PC-3 (cell line): ENCODE measurements at regions not wholly inside any gene's neighbourhood (a gene's known extent, or its start where the extent isn't known, plus 50 kb on each side); places are given as distances from the start of the nearest gene placed in this dataset.
A peak's percentile ranks its signal among the peaks of the same experiment; 100 is the strongest.

Source experiments
- ATAC-seq: fragments of 200-7000 bp; cut with Tn5 transposase; 2 replicates; pipeline ENCODE4 v1.9.1; 2020; ENCODE audit warnings: mild to moderate bottlenecking, moderate library complexity
- BruUV-seq: library from RNA; stranded (reverse); fragments of 400-500 nt; replicated peaks from 2 replicates; lab custom pipeline; 2021; lab: Mats Ljungman, UMichigan
- CTCF ChIA-PET: fragments of 300-600 bp; sonication (Branson Sonifier 250); formaldehyde crosslinking; loops from one replicate; lab custom pipeline; 2022; ENCODE audit warnings: antibody characterized with exemption; lab: Charles Lee
- POLR2A ChIA-PET: fragments of 300-600 bp; sonication (Branson Sonifier 250); formaldehyde crosslinking; loops from one replicate; lab custom pipeline; 2022; ENCODE audit warnings: antibody characterized with exemption; ENCODE audit not compliant: unreplicated experiment; lab: Charles Lee
- DNase-seq: peaks from one replicate; pipeline ENCODE4 v3.0.0-alpha.2; 2015
- H2AFZ ChIP-seq: fragments of 300-600 bp; sonication (generic); 2 replicates; pipeline ENCODE4 v1.6.0; 2016; ENCODE audit warnings: antibody characterized with exemption, low read length
- H3F3A ChIP-seq: fragments of 300-600 bp; sonication (generic); one replicate; pipeline ENCODE4 v1.6.0; 2017; ENCODE audit warnings: antibody characterized with exemption, low read length, control low read depth, mild to moderate bottlenecking; ENCODE audit not compliant: unreplicated experiment
- H3K27ac ChIP-seq: fragments of 300-600 bp; sonication (generic); 2 replicates; pipeline ENCODE4 v1.5.1; 2016; ENCODE audit warnings: mild to moderate bottlenecking, low read length
- H3K27me3 ChIP-seq: fragments of 300-600 bp; sonication (generic); 2 replicates; pipeline ENCODE4 v1.6.1; 2016; ENCODE audit warnings: low read length, mixed read lengths
- H3K36me3 ChIP-seq: fragments of 300-600 bp; sonication (generic); 2 replicates; pipeline ENCODE4 v1.6.1; 2016; ENCODE audit warnings: low read depth, mixed run types, low read length, mixed read lengths
- H3K4me1 ChIP-seq: fragments of 300-600 bp; sonication (generic); 2 replicates; pipeline ENCODE4 v1.5.1; 2016; ENCODE audit warnings: low read length; ENCODE audit not compliant: insufficient read depth
- H3K4me2 ChIP-seq: fragments of 300-600 bp; sonication (generic); 2 replicates; pipeline ENCODE4 v1.6.0; 2016; ENCODE audit warnings: low read length
- H3K4me3 ChIP-seq: fragments of 300-600 bp; sonication (generic); 2 replicates; pipeline ENCODE4 v1.5.1; 2016; ENCODE audit warnings: mild to moderate bottlenecking, low read length, mixed read lengths
- H3K79me2 ChIP-seq: fragments of 300-600 bp; sonication (generic); 2 replicates; pipeline ENCODE4 v1.6.1; 2017; ENCODE audit warnings: low read length, mixed read lengths
- H3K9ac ChIP-seq: fragments of 300-600 bp; sonication (generic); 2 replicates; pipeline ENCODE4 v1.6.0; 2016; ENCODE audit warnings: mild to moderate bottlenecking, low read length
- H3K9me2 ChIP-seq: fragments of 300-600 bp; sonication (generic); replicated peaks from 2 replicates; pipeline ENCODE4 v1.6.1; 2016; ENCODE audit warnings: mixed run types, low read length, mixed read lengths
- H3K9me3 ChIP-seq: fragments of 300-600 bp; sonication (generic); 2 replicates; pipeline ENCODE4 v1.6.1; 2016; ENCODE audit warnings: low read length, mixed read lengths
- H4K20me1 ChIP-seq: fragments of 300-600 bp; sonication (generic); 2 replicates; pipeline ENCODE4 v1.6.1; 2016; ENCODE audit warnings: low read length, mixed read lengths
- CTCF ChIP-seq: fragments of 300-600 bp; sonication (generic); conservative IDR thresholded peaks from 2 replicates; pipeline ENCODE4 v1.5.1; 2017; ENCODE audit warnings: antibody characterized with exemption, low read depth, mild to moderate bottlenecking, low read length
- EZH2 ChIP-seq: fragments of 300-600 bp; sonication (generic); IDR thresholded peaks from one replicate; pipeline ENCODE4 v1.6.1; 2017; ENCODE audit warnings: antibody characterized with exemption, mild to moderate bottlenecking, low read length; ENCODE audit not compliant: unreplicated experiment
- EZH2phosphoT487 ChIP-seq: fragments of 300-600 bp; sonication (generic); IDR thresholded peaks from 2 replicates; pipeline ENCODE4 v1.6.1; 2018; ENCODE audit warnings: mild to moderate bottlenecking, antibody characterized with exemption, low read length, borderline replicate concordance
- intact Hi-C: fragments of 100-400 bp; cut with micrococcal nuclease; formaldehyde crosslinking; loops from 2 replicates; pipeline ENCODE4 v1.9.0; 2023

- TF ChIP-seq CTCF, result no peak
- no peak for TF ChIP-seq EZH2phosphoT487
- no peak for TF ChIP-seq EZH2
- Histone ChIP-seq H3K9ac (no peak overlapping the region), H3K9me2 (no peaks in the 10 kb centered on the region), H3K4me2 (no peak overlapping the region), H2AFZ (no peak overlapping the region), H4K20me1 (no peaks in the 10 kb centered on the region), H3K4me1 (peaks cover 23% of the 10 kb centered on the region), H3K4me3 (no peak overlapping the region), H3K27ac (no peak overlapping the region), H3K36me3 (no peaks in the 10 kb centered on the region; the same call in 1 of the 2 replicates), H3K27me3 (no peaks in the 10 kb centered on the region), H3F3A (no peaks in the 10 kb centered on the region), H3K9me3 (no peaks in the 10 kb centered on the region), H3K79me2 (peaks cover 13% of the 10 kb centered on the region)
- ATAC-seq, result no peak
- ChIA-PET POLR2A (no interaction called here), CTCF (no interaction called here)
- DNase-seq, result no peak
- intact Hi-C loops, result loop anchor here (5.0 kb wide), 1 partner anchor 138 kb away; no protein-coding TSS in a partner anchor
- no TSS peak for BruUV-seq
Measured at GRCh38 chr13:99030326-99030725, 52.5 kb upstream of the DOCK9 start.

GRCh38 chr13:99031832-99032231 lies 54.0 kb upstream of the DOCK9 start:
- Histone ChIP-seq H3K9me3 (no peaks in the 10 kb centered on the region), H3K79me2 (peaks cover 11% of the 10 kb centered on the region; the same call in 1 of the 2 replicates), H4K20me1 (no peaks in the 10 kb centered on the region), H3K9ac (no peak overlapping the region), H3K27ac (no peak overlapping the region), H3F3A (no peaks in the 10 kb centered on the region), H3K27me3 (no peaks in the 10 kb centered on the region), H3K4me1 (peaks cover 9% of the 10 kb centered on the region), H3K9me2 (no peaks in the 10 kb centered on the region), H3K4me2 (no peak overlapping the region), H3K4me3 (no peak overlapping the region), H3K36me3 (no peaks in the 10 kb centered on the region; the same call in 1 of the 2 replicates), H2AFZ (no peak overlapping the region)
- no peak for TF ChIP-seq EZH2
- no peak for TF ChIP-seq CTCF
- CTCF ChIA-PET, result interaction anchor here (1.2 kb wide), 1 partner anchor 162 kb away, joined by 4 read pairs; no protein-coding TSS in a partner anchor
- intact Hi-C loops, result loop anchor here (5.0 kb wide), 1 partner anchor 140 kb away; no protein-coding TSS in a partner anchor
- DNase-seq (peak; percentile 8), ATAC-seq (no peak)
- no TSS peak for BruUV-seq
- POLR2A ChIA-PET, result interaction anchor here (0.6 kb wide), 1 partner anchor 68 kb away, joined by 14 read pairs; no protein-coding TSS in a partner anchor

- H2AFZ ChIP-seq, result no peak overlapping the region
- H3K27me3 ChIP-seq, result no peaks in the 10 kb centered on the region
- no peaks in the 10 kb centered on the region for H3K9me3 ChIP-seq
- H3K36me3 ChIP-seq, result no peaks in the 10 kb centered on the region; the same call in 1 of the 2 replicates
- H4K20me1 ChIP-seq, result no peaks in the 10 kb centered on the region
- H3K9ac ChIP-seq, result no peak overlapping the region
- H3K79me2 ChIP-seq, result no peaks in the 10 kb centered on the region
- H3K27ac ChIP-seq, result no peak overlapping the region
- no peak overlapping the region for H3K4me3 ChIP-seq
- ATAC-seq (peak; percentile 66), DNase-seq (peak; percentile 48)
- intact Hi-C loops, result loop anchor here (1.0 to 5.0 kb wide), 2 partner anchors 142 to 194 kb away; no protein-coding TSS in a partner anchor
- no peak overlapping the region for H3K4me2 ChIP-seq
- no peaks in the 10 kb centered on the region for H3K9me2 ChIP-seq
- H3F3A ChIP-seq, result no peaks in the 10 kb centered on the region
- no TSS peak for BruUV-seq
- POLR2A ChIA-PET, result interaction anchor here (0.7 kb wide), 1 partner anchor 167 kb away, joined by 3 read pairs; no protein-coding TSS in a partner anchor
- no peak for TF ChIP-seq EZH2
- TF ChIP-seq CTCF, result peak; percentile 69
- no peak for TF ChIP-seq EZH2phosphoT487
- CTCF ChIA-PET, result interaction anchor here (0.6 to 1.0 kb wide), 2 partner anchors 194 to 362 kb away, joined by 4 to 8 read pairs; no protein-coding TSS in a partner anchor
- peaks cover 9% of the 10 kb centered on the region for H3K4me1 ChIP-seq
Measured at GRCh38 chr13:99033814-99034213, 56.0 kb upstream of the DOCK9 start.
